T-helper 1 cell treated with Interleukin-12 subunit alpha and Interleukin-12 subunit beta and Interleukin-4 antibody, amounts not matched to agents 30 ng/mL and 1 ng/mL, for 36 hours (primary cell): ENCODE measurements at regions not wholly inside any gene's neighbourhood (a gene's known extent, or its start where the extent isn't known, plus 50 kb on each side); places are given as distances from the start of the nearest gene placed in this dataset.

Experiments
- intact Hi-C: fragments of 100-400 bp; cut with micrococcal nuclease; formaldehyde crosslinking; loops from one replicate; pipeline ENCODE4 v1.15.1; 2024

GRCh38 chr9:73549991-73550390 is 398.3 kb downstream of the ANXA1 start:
- intact Hi-C loops, result no loop called here

- intact Hi-C loops, result no loop called here
Measured at GRCh38 chr9:73553295-73553694, 401.6 kb downstream of the ANXA1 start.

GRCh38 chr9:73558471-73558870 is 406.8 kb downstream of the ANXA1 start:
- intact Hi-C loops, result no loop called here

GRCh38 chr9:73565026-73565425 is 413.4 kb downstream of the ANXA1 start:
- intact Hi-C loops, result no loop called here

- intact Hi-C loops, result no loop called here
Measured at GRCh38 chr9:73565833-73566465, 414.3 kb downstream of the ANXA1 start.

- intact Hi-C loops, result no loop called here
Measured at GRCh38 chr9:73566627-73567026, 415.0 kb downstream of the ANXA1 start.

- intact Hi-C loops, result no loop called here
Measured at GRCh38 chr9:73573235-73573634, 421.6 kb downstream of the ANXA1 start.

GRCh38 chr9:73575101-73576060 is 423.7 kb downstream of the ANXA1 start:
- intact Hi-C loops, result no loop called here

- intact Hi-C loops, result no loop called here
Measured at GRCh38 chr9:73577848-73578247, 426.2 kb downstream of the ANXA1 start.

- intact Hi-C loops, result no loop called here
Measured at GRCh38 chr9:73579823-73580222, 428.2 kb downstream of the ANXA1 start.

- intact Hi-C loops, result no loop called here
Measured at GRCh38 chr9:73583576-73583975, 431.9 kb downstream of the ANXA1 start.

GRCh38 chr9:73595036-73595545 is 443.4 kb downstream of the ANXA1 start:
- intact Hi-C loops, result no loop called here

- intact Hi-C loops, result no loop called here
Measured at GRCh38 chr9:73596321-73596720, 444.7 kb downstream of the ANXA1 start.

- intact Hi-C loops, result no loop called here
Measured at GRCh38 chr9:73597039-73597438, 445.4 kb downstream of the ANXA1 start.

GRCh38 chr9:73597771-73598170 is 446.1 kb downstream of the ANXA1 start:
- intact Hi-C loops, result no loop called here

GRCh38 chr9:73609381-73609780 is 457.7 kb downstream of the ANXA1 start:
- intact Hi-C loops, result no loop called here

- intact Hi-C loops, result no loop called here
Measured at GRCh38 chr9:73611032-73611431, 459.4 kb downstream of the ANXA1 start.

- intact Hi-C loops, result no loop called here
Measured at GRCh38 chr9:73613092-73613701, 461.5 kb downstream of the ANXA1 start.

- intact Hi-C loops, result no loop called here
Measured at GRCh38 chr9:73615557-73615956, 463.9 kb downstream of the ANXA1 start.

GRCh38 chr9:73617586-73617985 is 465.9 kb downstream of the ANXA1 start:
- intact Hi-C loops, result no loop called here

GRCh38 chr9:73640971-73641370 is 489.3 kb downstream of the ANXA1 start:
- intact Hi-C loops, result no loop called here
